PC-3 (cell line): ENCODE measurements at regions not wholly inside any gene's neighbourhood (a gene's known extent, or its start where the extent isn't known, plus 50 kb on each side); places are given as distances from the start of the nearest gene placed in this dataset.

Experiments
- ATAC-seq: fragments of 200-7000 bp; cut with Tn5 transposase; 2 replicates; pipeline ENCODE4 v1.9.1; 2020; ENCODE audit warnings: mild to moderate bottlenecking, moderate library complexity
- BruUV-seq: library from RNA; stranded (reverse); fragments of 400-500 nt; replicated peaks from 2 replicates; lab custom pipeline; 2021; lab: Mats Ljungman, UMichigan
- CTCF ChIA-PET: fragments of 300-600 bp; sonication (Branson Sonifier 250); formaldehyde crosslinking; loops from one replicate; lab custom pipeline; 2022; ENCODE audit warnings: antibody characterized with exemption; lab: Charles Lee
- POLR2A ChIA-PET: fragments of 300-600 bp; sonication (Branson Sonifier 250); formaldehyde crosslinking; loops from one replicate; lab custom pipeline; 2022; ENCODE audit warnings: antibody characterized with exemption; ENCODE audit not compliant: unreplicated experiment; lab: Charles Lee
- DNase-seq: peaks from one replicate; pipeline ENCODE4 v3.0.0-alpha.2; 2015
- H2AFZ ChIP-seq: fragments of 300-600 bp; sonication (generic); 2 replicates; pipeline ENCODE4 v1.6.0; 2016; ENCODE audit warnings: antibody characterized with exemption, low read length
- H3F3A ChIP-seq: fragments of 300-600 bp; sonication (generic); one replicate; pipeline ENCODE4 v1.6.0; 2017; ENCODE audit warnings: antibody characterized with exemption, low read length, control low read depth, mild to moderate bottlenecking; ENCODE audit not compliant: unreplicated experiment
- H3K27ac ChIP-seq: fragments of 300-600 bp; sonication (generic); 2 replicates; pipeline ENCODE4 v1.5.1; 2016; ENCODE audit warnings: mild to moderate bottlenecking, low read length
- H3K27me3 ChIP-seq: fragments of 300-600 bp; sonication (generic); 2 replicates; pipeline ENCODE4 v1.6.1; 2016; ENCODE audit warnings: low read length, mixed read lengths
- H3K36me3 ChIP-seq: fragments of 300-600 bp; sonication (generic); 2 replicates; pipeline ENCODE4 v1.6.1; 2016; ENCODE audit warnings: low read depth, mixed run types, low read length, mixed read lengths
- H3K4me1 ChIP-seq: fragments of 300-600 bp; sonication (generic); 2 replicates; pipeline ENCODE4 v1.5.1; 2016; ENCODE audit warnings: low read length; ENCODE audit not compliant: insufficient read depth
- H3K4me2 ChIP-seq: fragments of 300-600 bp; sonication (generic); 2 replicates; pipeline ENCODE4 v1.6.0; 2016; ENCODE audit warnings: low read length
- H3K4me3 ChIP-seq: fragments of 300-600 bp; sonication (generic); 2 replicates; pipeline ENCODE4 v1.5.1; 2016; ENCODE audit warnings: mild to moderate bottlenecking, low read length, mixed read lengths
- H3K79me2 ChIP-seq: fragments of 300-600 bp; sonication (generic); 2 replicates; pipeline ENCODE4 v1.6.1; 2017; ENCODE audit warnings: low read length, mixed read lengths
- H3K9ac ChIP-seq: fragments of 300-600 bp; sonication (generic); 2 replicates; pipeline ENCODE4 v1.6.0; 2016; ENCODE audit warnings: mild to moderate bottlenecking, low read length
- H3K9me2 ChIP-seq: fragments of 300-600 bp; sonication (generic); replicated peaks from 2 replicates; pipeline ENCODE4 v1.6.1; 2016; ENCODE audit warnings: mixed run types, low read length, mixed read lengths
- H3K9me3 ChIP-seq: fragments of 300-600 bp; sonication (generic); 2 replicates; pipeline ENCODE4 v1.6.1; 2016; ENCODE audit warnings: low read length, mixed read lengths
- H4K20me1 ChIP-seq: fragments of 300-600 bp; sonication (generic); 2 replicates; pipeline ENCODE4 v1.6.1; 2016; ENCODE audit warnings: low read length, mixed read lengths
- EZH2 ChIP-seq: fragments of 300-600 bp; sonication (generic); IDR thresholded peaks from one replicate; pipeline ENCODE4 v1.6.1; 2017; ENCODE audit warnings: antibody characterized with exemption, mild to moderate bottlenecking, low read length; ENCODE audit not compliant: unreplicated experiment
- EZH2phosphoT487 ChIP-seq: fragments of 300-600 bp; sonication (generic); IDR thresholded peaks from 2 replicates; pipeline ENCODE4 v1.6.1; 2018; ENCODE audit warnings: mild to moderate bottlenecking, antibody characterized with exemption, low read length, borderline replicate concordance
- intact Hi-C: fragments of 100-400 bp; cut with micrococcal nuclease; formaldehyde crosslinking; loops from 2 replicates; pipeline ENCODE4 v1.9.0; 2023
- TF ChIP-seq, protein P1 (sequence below): fragments of 300-600 bp; sonication (generic); conservative IDR thresholded peaks from 2 replicates; pipeline ENCODE4 v1.5.1; 2017; ENCODE audit warnings: antibody characterized with exemption, low read depth, mild to moderate bottlenecking, low read length

DNA sequence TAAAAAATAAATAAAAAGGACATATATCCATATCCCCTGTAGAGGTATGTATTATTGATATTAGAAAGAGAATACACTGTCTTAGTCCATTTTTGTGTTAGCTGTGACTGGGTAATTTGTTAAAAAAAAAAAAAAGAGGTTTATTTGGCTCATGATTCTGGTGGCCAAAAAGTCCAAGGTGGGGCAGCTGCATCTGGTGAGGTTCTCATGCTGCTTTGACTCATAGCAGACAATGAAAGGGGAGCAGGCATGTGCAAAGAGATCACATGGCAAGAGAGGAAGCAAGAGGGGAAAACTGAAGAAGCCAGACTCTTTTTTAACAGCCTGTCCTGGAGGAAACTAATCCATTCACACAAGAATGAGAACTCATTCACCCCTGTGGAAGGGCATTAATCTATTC, 101.6 kb upstream of the MAP4K3 start:
- CTCF ChIA-PET: no interaction called here
- intact Hi-C loops: no loop called here
- H3F3A ChIP-seq: no peaks in the 10 kb centered on the region
- TF ChIP-seq EZH2: no peak
- TF ChIP-seq, protein P1, sequence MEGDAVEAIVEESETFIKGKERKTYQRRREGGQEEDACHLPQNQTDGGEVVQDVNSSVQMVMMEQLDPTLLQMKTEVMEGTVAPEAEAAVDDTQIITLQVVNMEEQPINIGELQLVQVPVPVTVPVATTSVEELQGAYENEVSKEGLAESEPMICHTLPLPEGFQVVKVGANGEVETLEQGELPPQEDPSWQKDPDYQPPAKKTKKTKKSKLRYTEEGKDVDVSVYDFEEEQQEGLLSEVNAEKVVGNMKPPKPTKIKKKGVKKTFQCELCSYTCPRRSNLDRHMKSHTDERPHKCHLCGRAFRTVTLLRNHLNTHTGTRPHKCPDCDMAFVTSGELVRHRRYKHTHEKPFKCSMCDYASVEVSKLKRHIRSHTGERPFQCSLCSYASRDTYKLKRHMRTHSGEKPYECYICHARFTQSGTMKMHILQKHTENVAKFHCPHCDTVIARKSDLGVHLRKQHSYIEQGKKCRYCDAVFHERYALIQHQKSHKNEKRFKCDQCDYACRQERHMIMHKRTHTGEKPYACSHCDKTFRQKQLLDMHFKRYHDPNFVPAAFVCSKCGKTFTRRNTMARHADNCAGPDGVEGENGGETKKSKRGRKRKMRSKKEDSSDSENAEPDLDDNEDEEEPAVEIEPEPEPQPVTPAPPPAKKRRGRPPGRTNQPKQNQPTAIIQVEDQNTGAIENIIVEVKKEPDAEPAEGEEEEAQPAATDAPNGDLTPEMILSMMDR: no peak
- TF ChIP-seq EZH2phosphoT487: no peak
- no peaks in the 10 kb centered on the region for H3K9me2 ChIP-seq
- no peak overlapping the region for H3K9ac ChIP-seq
- ATAC-seq: no peak
- H2AFZ ChIP-seq: no peak overlapping the region
- no peak for DNase-seq
- no peaks in the 10 kb centered on the region for H3K27me3 ChIP-seq
- H3K36me3 ChIP-seq: no peaks in the 10 kb centered on the region
- no peak overlapping the region for H3K4me3 ChIP-seq
- no peaks in the 10 kb centered on the region for H3K9me3 ChIP-seq
- H3K4me2 ChIP-seq: no peak overlapping the region
- BruUV-seq: no TSS peak
- H3K27ac ChIP-seq: no peak overlapping the region
- peaks cover 12% of the 10 kb centered on the region for H3K4me1 ChIP-seq
- H3K79me2 ChIP-seq: no peaks in the 10 kb centered on the region
- no peaks in the 10 kb centered on the region for H4K20me1 ChIP-seq
- POLR2A ChIA-PET: no interaction called here

DNA sequence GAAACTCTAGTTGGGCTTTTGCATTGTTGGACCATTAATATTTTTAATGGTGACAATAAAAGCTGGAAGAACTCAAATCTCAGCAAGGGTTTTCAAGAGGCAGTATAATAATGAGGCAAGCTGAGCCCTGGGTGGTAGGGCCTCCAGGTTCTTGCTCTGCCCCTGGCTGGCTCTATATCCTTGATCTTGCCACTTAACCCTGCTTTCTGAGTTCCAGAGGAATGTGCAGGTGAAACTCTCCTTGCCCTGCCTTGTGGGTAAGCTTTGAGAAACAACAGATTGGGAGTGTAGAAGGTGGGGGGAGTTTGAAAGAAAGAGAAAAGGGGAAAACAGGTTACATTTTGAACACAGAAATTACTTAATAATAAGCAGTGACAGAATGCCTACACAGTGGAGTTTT, 103.3 kb upstream of the MAP4K3 start:
- no peak overlapping the region for H3K4me3 ChIP-seq
- H3K9me2 ChIP-seq: no peaks in the 10 kb centered on the region
- no peak overlapping the region for H3K9ac ChIP-seq
- BruUV-seq: no TSS peak
- TF ChIP-seq, protein P1: no peak
- TF ChIP-seq EZH2phosphoT487 (no peak), EZH2 (no peak)
- H4K20me1 ChIP-seq: no peaks in the 10 kb centered on the region
- no peaks in the 10 kb centered on the region; the same call in 1 of the 2 replicates for H3K4me1 ChIP-seq
- POLR2A ChIA-PET: no interaction called here
- no peak for ATAC-seq
- CTCF ChIA-PET: no interaction called here
- H3K4me2 ChIP-seq: no peak overlapping the region
- no peaks in the 10 kb centered on the region for H3K36me3 ChIP-seq
- no peak for DNase-seq
- intact Hi-C loops: no loop called here
- H2AFZ ChIP-seq: no peak overlapping the region
- no peaks in the 10 kb centered on the region for H3K27me3 ChIP-seq
- no peaks in the 10 kb centered on the region for H3K79me2 ChIP-seq
- no peaks in the 10 kb centered on the region for H3F3A ChIP-seq
- no peaks in the 10 kb centered on the region for H3K9me3 ChIP-seq
- no peak overlapping the region for H3K27ac ChIP-seq

DNA sequence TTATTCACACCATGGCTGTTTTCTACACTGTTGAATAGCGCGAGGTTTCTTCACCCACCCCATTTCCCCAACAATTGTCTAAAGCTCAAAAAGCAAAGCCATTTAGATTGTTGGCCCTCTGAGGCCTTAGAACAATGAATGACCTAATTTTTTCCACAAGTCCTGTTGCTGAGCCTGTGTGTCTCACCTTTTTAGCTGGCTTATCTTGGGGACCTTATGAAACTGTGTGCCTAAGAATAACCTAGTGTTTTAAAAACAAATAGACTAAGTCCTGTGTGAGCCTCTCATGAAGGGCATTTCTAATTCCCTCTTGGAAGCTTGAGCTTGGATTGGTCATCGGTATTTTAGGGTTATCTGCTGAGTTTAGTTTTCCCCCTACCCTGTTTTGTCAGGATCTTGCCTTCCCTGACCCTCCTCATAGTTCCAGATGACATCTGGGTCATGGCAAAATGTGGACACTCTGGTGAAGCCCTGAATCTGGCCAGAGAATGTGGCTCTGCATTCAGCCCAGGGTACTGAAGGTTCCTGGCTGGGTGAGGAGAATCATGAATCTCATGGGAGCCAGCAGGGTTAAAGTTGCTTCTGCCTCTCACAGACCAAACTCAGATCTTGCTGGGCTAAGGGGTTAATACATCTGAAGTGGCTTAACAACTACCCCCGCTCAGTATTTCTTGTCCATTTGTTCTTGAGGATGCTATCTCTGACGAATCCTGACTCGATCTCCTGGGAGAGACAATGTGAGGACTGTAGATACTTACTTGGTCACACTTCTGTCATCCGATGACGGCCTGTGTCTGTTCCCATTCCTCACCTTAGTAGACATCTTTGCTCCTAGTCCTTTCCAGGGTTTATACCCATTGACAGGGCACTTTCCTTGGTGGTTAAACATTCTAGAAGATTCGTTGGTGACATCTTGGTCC, 104.2 kb upstream of the MAP4K3 start:
- BruUV-seq: no TSS peak
- H3K9me3 ChIP-seq: no peaks in the 10 kb centered on the region
- ATAC-seq: no peak
- no peak overlapping the region for H2AFZ ChIP-seq
- TF ChIP-seq EZH2phosphoT487: no peak
- TF ChIP-seq EZH2: no peak
- TF ChIP-seq, protein P1: no peak
- intact Hi-C loops: no loop called here
- no peaks in the 10 kb centered on the region for H3K36me3 ChIP-seq
- POLR2A ChIA-PET: no interaction called here
- no peaks in the 10 kb centered on the region for H3K79me2 ChIP-seq
- H3K9ac ChIP-seq: no peak overlapping the region
- H3K4me2 ChIP-seq: no peak overlapping the region
- no peaks in the 10 kb centered on the region for H3K9me2 ChIP-seq
- no peak overlapping the region for H3K27ac ChIP-seq
- DNase-seq: no peak
- H3F3A ChIP-seq: no peaks in the 10 kb centered on the region
- no peak overlapping the region for H3K4me3 ChIP-seq
- H3K4me1 ChIP-seq: peaks cover 2% of the 10 kb centered on the region
- CTCF ChIA-PET: no interaction called here
- no peaks in the 10 kb centered on the region for H4K20me1 ChIP-seq
- H3K27me3 ChIP-seq: no peaks in the 10 kb centered on the region
